T-helper 2 cell treated with Interferon-gamma antibody and Interleukin-4, amounts not matched to agents 5 μg/mL and 100 μg/mL, for 36 hours (primary cell): ENCODE measurements at regions not wholly inside any gene's neighbourhood (a gene's known extent, or its start where the extent isn't known, plus 50 kb on each side); places are given as distances from the start of the nearest gene placed in this dataset.
"Not testable (repeated sequence)": the region's sequence is repeated elsewhere in the genome, so short reads cannot be mapped to it uniquely, and the experiment has no call there.

Experiments
- DNase-seq: peaks from one replicate; pipeline ENCODE4 v3.0.0; 2021; ENCODE audit warnings: low spot score
- H3K27ac Mint-ChIP-seq: one replicate; pipeline ENCODE4 v1.8.0; 2021; ENCODE audit warnings: mild to moderate bottlenecking, mixed read lengths
- H3K27me3 Mint-ChIP-seq: one replicate; pipeline ENCODE4 v1.8.0; 2021; ENCODE audit warnings: low read depth, mixed read lengths
- H3K36me3 Mint-ChIP-seq: one replicate; pipeline ENCODE4 v1.8.0; 2021; ENCODE audit warnings: low read depth, mixed read lengths
- H3K4me1 Mint-ChIP-seq: one replicate; pipeline ENCODE4 v1.8.0; 2021; ENCODE audit warnings: low read depth, mixed read lengths
- H3K4me3 Mint-ChIP-seq: one replicate; pipeline ENCODE4 v1.8.0; 2022; ENCODE audit warnings: mild to moderate bottlenecking, moderate library complexity, mixed read lengths
- H3K9me3 Mint-ChIP-seq: one replicate; pipeline ENCODE4 v1.8.0; 2021; ENCODE audit warnings: mixed read lengths

GRCh38 chr2:193357508-193357907 is 1162.8 kb upstream of the TMEFF2 start:
- H3K4me1 Mint-ChIP-seq = no peaks in the 10 kb centered on the region
- H3K36me3 Mint-ChIP-seq = no peaks in the 10 kb centered on the region
- no peaks in the 10 kb centered on the region for H3K9me3 Mint-ChIP-seq
- no peak overlapping the region for H3K4me3 Mint-ChIP-seq
- H3K27ac Mint-ChIP-seq = no peak overlapping the region
- H3K27me3 Mint-ChIP-seq = no peaks in the 10 kb centered on the region
- DNase-seq = no peak

- DNase-seq, H3K36me3 Mint-ChIP-seq, H3K4me1 Mint-ChIP-seq, H3K27me3 Mint-ChIP-seq, H3K9me3 Mint-ChIP-seq, H3K27ac Mint-ChIP-seq, H3K4me3 Mint-ChIP-seq: not testable (repeated sequence)
Measured at GRCh38 chr2:193352665-193353242, 1158.0 kb upstream of the TMEFF2 start.

DNA sequence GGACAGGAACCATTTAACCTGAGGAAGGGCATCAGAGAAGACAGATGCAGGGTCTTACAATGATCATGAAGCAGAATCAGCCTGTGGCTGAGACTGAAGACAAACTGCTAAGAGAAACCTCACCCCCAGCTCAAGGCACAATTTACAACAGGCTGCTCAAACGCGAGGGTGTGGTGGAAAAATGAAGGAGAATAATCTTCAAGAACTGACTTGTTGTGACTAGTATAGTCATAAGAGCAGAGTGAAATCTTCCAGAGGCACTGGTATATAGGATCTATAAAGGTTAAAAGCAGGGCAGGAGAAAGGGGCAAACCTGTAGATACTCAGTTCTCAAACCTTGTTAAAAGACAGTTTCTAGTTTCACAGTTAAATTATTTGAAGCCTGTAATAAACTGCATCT is 1155.8 kb upstream of the TMEFF2 start:
- Mint-ChIP-seq H3K9me3 (no peaks in the 10 kb centered on the region), H3K27ac (no peak overlapping the region), H3K4me3 (no peak overlapping the region), H3K4me1 (peaks cover 5% of the 10 kb centered on the region), H3K27me3 (no peaks in the 10 kb centered on the region), H3K36me3 (no peaks in the 10 kb centered on the region)
- DNase-seq = no peak

GRCh38 chr2:193349642-193350041 is 1154.9 kb upstream of the TMEFF2 start:
- no peak for DNase-seq
- H3K9me3 Mint-ChIP-seq = no peaks in the 10 kb centered on the region

DNA sequence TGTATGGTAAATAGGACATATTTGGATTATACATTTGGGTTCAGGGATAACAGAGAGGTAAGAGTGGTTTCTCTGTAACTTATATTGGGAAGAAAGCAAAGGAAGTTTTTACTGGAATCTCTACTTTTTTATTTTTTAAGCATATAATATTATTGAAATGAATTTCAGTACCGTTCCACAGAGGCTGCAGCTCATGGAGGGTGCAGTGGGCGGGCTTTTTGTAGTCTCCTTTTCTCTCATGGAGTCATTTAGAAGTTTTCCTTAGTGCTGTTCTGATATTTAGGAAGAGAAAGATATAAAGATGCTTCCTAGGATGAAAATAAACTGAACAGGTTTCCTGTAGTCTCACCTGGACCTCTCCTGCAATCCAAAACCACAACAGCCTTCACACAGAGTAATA is 1153.3 kb upstream of the TMEFF2 start:
- no peak for DNase-seq
- no peaks in the 10 kb centered on the region for H3K36me3 Mint-ChIP-seq
- H3K4me1 Mint-ChIP-seq = peaks cover 5% of the 10 kb centered on the region
- H3K27ac Mint-ChIP-seq = no peak overlapping the region
- H3K4me3 Mint-ChIP-seq = peak overlapping the region; percentile 73
- no peaks in the 10 kb centered on the region for H3K27me3 Mint-ChIP-seq
- no peaks in the 10 kb centered on the region for H3K9me3 Mint-ChIP-seq

More at GRCh38 chr2:193349642-193350041, 1154.9 kb upstream of the TMEFF2 start:
- H3K4me3 Mint-ChIP-seq = no peak overlapping the region
- H3K27me3 Mint-ChIP-seq = no peaks in the 10 kb centered on the region
- H3K27ac Mint-ChIP-seq = no peak overlapping the region
- H3K4me1 Mint-ChIP-seq = peaks cover 5% of the 10 kb centered on the region
- no peaks in the 10 kb centered on the region for H3K36me3 Mint-ChIP-seq

DNA sequence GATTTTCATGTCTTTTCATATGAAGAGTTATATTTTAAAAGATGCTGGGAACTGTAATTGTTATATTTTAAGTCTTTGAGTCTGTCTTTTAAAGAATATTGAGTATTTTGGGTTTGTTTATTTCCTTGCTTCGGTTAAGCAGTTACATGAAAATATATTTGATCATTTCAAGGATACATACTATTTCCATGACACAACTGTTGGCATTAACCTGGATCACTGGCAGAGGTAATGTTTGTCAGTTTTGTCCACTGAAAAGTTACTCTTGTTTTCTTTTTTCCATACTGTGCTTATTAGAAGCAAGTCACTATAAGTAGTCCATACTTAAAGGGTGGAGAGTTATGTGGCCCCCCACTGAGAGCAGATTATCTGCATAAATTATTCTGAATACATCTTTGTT is 1142.0 kb upstream of the TMEFF2 start:
- Mint-ChIP-seq H3K36me3 (no peaks in the 10 kb centered on the region), H3K4me1 (no peaks in the 10 kb centered on the region), H3K27ac (no peak overlapping the region), H3K27me3 (no peaks in the 10 kb centered on the region), H3K9me3 (no peaks in the 10 kb centered on the region), H3K4me3 (no peak overlapping the region)
- no peak for DNase-seq

DNA sequence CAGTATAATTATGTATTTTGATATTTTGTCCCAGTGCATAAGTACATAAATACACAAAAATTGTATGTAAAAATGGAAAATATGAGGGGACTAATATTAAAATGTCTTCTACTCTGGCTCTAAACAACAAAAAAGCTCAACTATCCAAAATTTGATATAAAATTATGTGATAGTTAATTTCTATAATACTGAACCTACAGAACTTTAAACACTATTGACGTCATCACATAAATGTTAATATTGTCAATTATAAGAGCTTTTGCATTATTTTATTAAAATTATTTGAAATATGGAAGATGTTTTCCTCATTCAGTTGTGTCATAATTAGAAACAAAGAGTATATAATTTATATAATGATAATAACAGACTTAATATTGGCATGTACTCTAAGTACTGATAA is 1139.7 kb upstream of the TMEFF2 start:
- H3K4me3 Mint-ChIP-seq = no peak overlapping the region
- H3K4me1 Mint-ChIP-seq = no peaks in the 10 kb centered on the region
- H3K27ac Mint-ChIP-seq = no peak overlapping the region
- no peaks in the 10 kb centered on the region for H3K9me3 Mint-ChIP-seq
- no peaks in the 10 kb centered on the region for H3K27me3 Mint-ChIP-seq
- no peak for DNase-seq
- H3K36me3 Mint-ChIP-seq = no peaks in the 10 kb centered on the region

DNA sequence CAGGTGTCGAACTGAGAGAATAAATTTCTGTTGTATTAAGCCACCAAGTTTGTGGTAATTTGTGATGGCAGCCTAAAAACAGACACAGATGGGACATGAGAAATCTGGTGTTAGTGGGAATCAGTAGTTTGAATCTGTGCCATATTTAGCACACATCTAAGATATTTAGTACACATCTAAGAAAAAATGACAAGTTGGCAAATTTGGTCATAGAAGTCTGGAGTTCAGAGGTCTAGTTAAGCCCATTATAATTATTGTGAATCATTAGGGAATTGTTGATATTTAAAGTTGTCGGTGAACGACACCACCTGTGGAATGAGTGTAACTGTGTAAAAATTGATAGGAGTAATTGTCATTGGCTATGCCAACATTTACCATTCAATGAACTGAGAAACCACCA is 1138.8 kb upstream of the TMEFF2 start:
- Mint-ChIP-seq H3K27ac (no peak overlapping the region), H3K4me3 (no peak overlapping the region), H3K9me3 (no peaks in the 10 kb centered on the region), H3K36me3 (no peaks in the 10 kb centered on the region), H3K27me3 (no peaks in the 10 kb centered on the region), H3K4me1 (no peaks in the 10 kb centered on the region)
- DNase-seq = no peak

GRCh38 chr2:193332941-193333340 is 1138.2 kb upstream of the TMEFF2 start:
- DNase-seq = no peak
- Mint-ChIP-seq H3K36me3 (no peaks in the 10 kb centered on the region), H3K27me3 (no peaks in the 10 kb centered on the region), H3K9me3 (no peaks in the 10 kb centered on the region), H3K27ac (no peak overlapping the region), H3K4me3 (no peak overlapping the region), H3K4me1 (no peaks in the 10 kb centered on the region)

DNA sequence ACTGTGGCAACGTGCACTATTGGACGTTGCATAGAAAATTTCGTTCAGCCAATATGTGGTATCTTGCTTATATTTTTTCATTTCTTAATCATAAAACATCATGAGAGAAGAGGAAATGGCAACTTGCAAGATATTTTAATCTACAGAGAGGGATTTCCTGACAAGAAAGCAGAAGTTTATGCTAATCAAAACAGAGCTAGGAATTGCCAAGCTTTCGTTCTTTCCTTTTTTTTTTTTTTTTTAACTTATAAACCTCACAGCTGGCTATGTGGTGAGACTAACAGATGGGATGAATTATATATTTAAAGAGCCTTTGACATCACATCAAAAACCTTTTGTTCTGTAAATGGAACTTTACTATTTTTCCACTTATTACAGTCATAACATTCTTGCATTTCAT is 1136.9 kb upstream of the TMEFF2 start:
- Mint-ChIP-seq H3K4me3 (no peak overlapping the region), H3K27me3 (no peaks in the 10 kb centered on the region), H3K9me3 (no peaks in the 10 kb centered on the region), H3K36me3 (no peaks in the 10 kb centered on the region), H3K27ac (no peak overlapping the region), H3K4me1 (no peaks in the 10 kb centered on the region)
- no peak for DNase-seq

- Mint-ChIP-seq H3K27ac (no peak overlapping the region), H3K4me3 (no peak overlapping the region), H3K9me3 (no peaks in the 10 kb centered on the region), H3K27me3 (no peaks in the 10 kb centered on the region), H3K4me1 (no peaks in the 10 kb centered on the region), H3K36me3 (no peaks in the 10 kb centered on the region)
- no peak for DNase-seq
Measured at GRCh38 chr2:193326296-193326695, 1131.6 kb upstream of the TMEFF2 start.

GRCh38 chr2:193315428-193316091 is 1120.8 kb upstream of the TMEFF2 start:
- no peak overlapping the region for H3K4me3 Mint-ChIP-seq

DNA sequence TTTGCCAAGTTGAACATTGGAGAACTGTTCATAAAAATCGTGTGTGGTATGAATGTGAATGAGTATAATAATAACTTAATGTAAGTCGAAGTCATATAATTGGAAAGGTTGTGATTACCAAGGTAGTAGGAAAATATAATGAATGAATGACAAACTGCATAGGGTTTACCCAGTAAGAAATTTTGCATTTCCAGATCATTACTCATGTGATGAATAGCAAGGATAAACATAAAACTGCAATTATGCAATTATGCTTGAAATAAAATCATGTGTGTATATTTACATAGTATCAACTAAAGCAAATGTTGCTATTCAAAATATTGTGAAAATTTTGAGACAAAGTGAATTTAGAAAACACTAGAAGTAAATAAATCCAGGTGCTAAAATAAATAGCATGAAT is 1108.7 kb upstream of the TMEFF2 start:
- no peaks in the 10 kb centered on the region for H3K4me1 Mint-ChIP-seq
- H3K27me3 Mint-ChIP-seq = no peaks in the 10 kb centered on the region
- H3K9me3 Mint-ChIP-seq = no peaks in the 10 kb centered on the region
- H3K27ac Mint-ChIP-seq = no peak overlapping the region
- DNase-seq = no peak
- H3K36me3 Mint-ChIP-seq = no peaks in the 10 kb centered on the region
- no peak overlapping the region for H3K4me3 Mint-ChIP-seq

More at GRCh38 chr2:193315428-193316091, 1120.8 kb upstream of the TMEFF2 start:
- Mint-ChIP-seq H3K4me1 (no peaks in the 10 kb centered on the region), H3K9me3 (no peaks in the 10 kb centered on the region), H3K27me3 (no peaks in the 10 kb centered on the region), H3K27ac (no peak overlapping the region), H3K36me3 (no peaks in the 10 kb centered on the region)
- no peak for DNase-seq

DNA sequence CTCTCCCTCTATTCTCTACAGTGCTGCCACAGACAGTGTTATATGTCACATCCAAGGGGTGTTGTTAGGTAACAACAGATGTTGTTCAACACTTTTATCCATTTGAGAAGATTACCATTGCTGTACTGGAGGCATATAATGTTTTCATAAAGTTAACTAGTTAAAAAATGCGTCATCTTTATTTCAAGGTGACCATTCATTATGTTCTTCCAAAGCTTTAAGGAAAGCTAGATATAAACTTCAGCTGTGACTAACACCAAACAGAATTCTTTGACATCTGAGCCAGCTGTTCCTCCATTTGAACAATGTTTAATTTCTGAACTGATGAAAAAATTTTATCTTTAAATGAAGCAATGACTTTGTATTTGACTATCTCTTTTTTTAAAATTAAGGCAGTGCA is 1099.6 kb upstream of the TMEFF2 start:
- H3K27ac Mint-ChIP-seq = no peak overlapping the region

GRCh38 chr2:193279361-193279760 is 1084.6 kb upstream of the TMEFF2 start:
- no peak for DNase-seq
- no peaks in the 10 kb centered on the region for H3K27me3 Mint-ChIP-seq
- H3K36me3 Mint-ChIP-seq = no peaks in the 10 kb centered on the region
- H3K4me1 Mint-ChIP-seq = no peaks in the 10 kb centered on the region
- no peak overlapping the region for H3K27ac Mint-ChIP-seq
- H3K4me3 Mint-ChIP-seq = no peak overlapping the region
- no peaks in the 10 kb centered on the region for H3K9me3 Mint-ChIP-seq

More for the DNA sequence above, 1099.6 kb upstream of the TMEFF2 start:
- no peak for DNase-seq
- H3K4me3 Mint-ChIP-seq = no peak overlapping the region
- H3K36me3 Mint-ChIP-seq = no peaks in the 10 kb centered on the region
- H3K4me1 Mint-ChIP-seq = no peaks in the 10 kb centered on the region
- H3K9me3 Mint-ChIP-seq = no peaks in the 10 kb centered on the region
- no peaks in the 10 kb centered on the region for H3K27me3 Mint-ChIP-seq
